Activated CD4-positive, alpha-beta T cell treated with anti-CD3 and anti-CD28 coated beads, Interleukin-2, amount 50 U/mL, for 24 hours (primary cell): ENCODE measurements at regions not wholly inside any gene's neighbourhood (a gene's known extent, or its start where the extent isn't known, plus 50 kb on each side); places are given as distances from the start of the nearest gene placed in this dataset.

ENCODE experiments used
- DNase-seq, 2 donors: peaks; one replicate each; pipeline ENCODE4 v3.0.0-alpha.2; 2020; ENCODE audit warnings: low read depth in 1 of 2, low spot score in 1 of 2

GRCh38 chr5:109533751-109534272 is 124.0 kb upstream of the PJA2 start:
- DNase-seq = no peak

- DNase-seq = no peak
Observed at GRCh38 chr5:109532773-109533364, 123.1 kb upstream of the PJA2 start.

GRCh38 chr5:109531262-109531661 is 121.5 kb upstream of the PJA2 start:
- no peak for DNase-seq

GRCh38 chr5:109529987-109530386 is 120.2 kb upstream of the PJA2 start:
- DNase-seq = no peak

DNA sequence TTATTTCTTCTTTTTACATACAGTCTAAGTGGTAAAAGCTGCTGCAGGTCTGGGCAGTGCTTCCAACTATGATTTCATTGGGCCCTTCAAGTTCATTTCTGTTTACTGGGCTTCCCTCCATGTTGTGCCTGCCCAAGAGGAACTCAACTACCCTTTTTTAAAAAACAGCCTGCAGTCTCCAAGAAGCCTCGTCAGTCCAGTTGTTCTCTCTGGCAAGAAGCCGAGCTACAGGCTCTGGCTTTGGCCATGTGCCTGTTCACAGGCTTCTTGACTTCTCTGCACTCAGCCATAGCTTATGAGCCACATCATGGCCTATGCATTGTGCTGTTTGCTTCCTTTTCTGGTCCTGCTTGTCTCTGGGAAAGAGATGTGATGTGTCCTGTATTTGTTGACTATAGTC is 119.7 kb upstream of the PJA2 start:
- no peak for DNase-seq

DNA sequence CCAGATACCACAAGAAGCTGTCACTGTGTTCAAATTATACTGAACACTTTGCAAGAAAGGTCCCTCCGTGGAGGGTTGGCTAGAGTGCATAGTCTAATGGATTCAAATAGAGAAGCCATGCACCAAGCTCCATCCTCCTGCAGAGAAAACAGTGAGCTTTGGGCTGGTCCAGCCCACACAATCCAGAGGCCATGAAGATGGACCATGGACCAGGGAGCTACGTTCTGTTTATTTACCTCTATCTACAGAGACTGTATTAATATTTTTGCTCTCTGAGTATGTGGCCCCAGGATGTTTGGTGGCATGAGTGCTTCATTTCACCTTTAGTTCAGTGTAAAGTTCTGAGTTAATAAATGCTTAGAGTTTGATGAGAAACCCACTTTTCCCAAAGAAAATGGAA is 114.8 kb upstream of the PJA2 start:
- no peak for DNase-seq

DNA sequence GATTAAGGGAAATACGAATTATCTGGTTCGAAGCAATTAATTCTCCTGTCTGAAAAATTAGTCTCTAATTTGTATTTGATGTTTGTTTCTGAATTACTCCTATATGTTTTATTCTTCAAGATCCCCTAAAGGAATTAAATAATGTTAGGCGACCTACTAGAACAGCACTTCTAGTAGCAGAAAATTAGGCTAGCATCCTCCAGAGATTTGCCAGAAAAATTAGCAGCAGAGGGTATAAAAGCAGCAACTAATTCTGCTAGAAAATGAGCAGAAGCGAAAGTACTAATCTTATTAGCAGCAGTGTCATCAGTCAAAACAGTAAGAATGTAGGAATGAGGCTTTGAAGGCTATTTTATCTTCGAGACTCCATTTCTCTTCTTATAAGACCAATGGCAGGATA is 114.3 kb upstream of the PJA2 start:
- DNase-seq = no peak

DNA sequence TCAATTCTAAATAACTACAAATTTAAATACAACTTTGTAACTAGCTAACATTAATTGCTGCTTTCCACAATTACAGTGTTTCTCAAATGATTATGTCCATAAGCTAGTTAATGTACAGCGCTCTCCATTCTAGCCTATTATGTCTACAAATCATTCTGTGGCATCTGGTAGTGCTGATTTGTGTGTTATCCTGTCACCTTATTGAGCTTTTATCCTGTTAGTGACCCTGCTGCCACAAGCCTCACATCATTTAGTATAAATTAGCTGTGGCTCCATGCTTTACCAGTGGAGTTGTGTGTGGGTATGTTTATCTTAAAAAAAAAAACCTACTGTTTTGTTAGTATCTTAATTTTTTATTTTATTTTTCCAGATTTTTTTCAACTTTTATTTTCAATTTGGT is 112.6 kb upstream of the PJA2 start:
- no peak for DNase-seq

DNA sequence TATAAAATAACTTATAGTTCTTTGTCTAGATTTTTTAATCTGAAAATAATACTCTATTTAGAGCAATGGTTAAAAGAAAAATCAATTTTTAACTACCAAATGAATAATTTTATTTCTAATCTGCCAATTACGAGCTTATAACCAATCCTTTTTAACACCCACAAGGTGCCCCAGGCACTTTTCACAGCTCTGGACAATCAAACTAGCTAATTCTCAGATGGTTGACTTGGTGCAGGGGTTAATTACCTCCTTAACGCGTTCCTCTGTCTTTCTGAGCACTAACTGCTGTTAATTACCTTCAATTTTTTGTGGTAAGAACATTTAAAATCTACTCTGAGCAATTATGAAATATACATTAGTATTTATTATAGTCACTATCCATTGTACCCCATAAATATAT is 109.6 kb upstream of the PJA2 start:
- DNase-seq = no peak

- no peak for DNase-seq
Observed at GRCh38 chr5:109516390-109516789, 106.6 kb upstream of the PJA2 start.

- no peak for DNase-seq
Observed at GRCh38 chr5:109511980-109512734, 102.4 kb upstream of the PJA2 start.

DNA sequence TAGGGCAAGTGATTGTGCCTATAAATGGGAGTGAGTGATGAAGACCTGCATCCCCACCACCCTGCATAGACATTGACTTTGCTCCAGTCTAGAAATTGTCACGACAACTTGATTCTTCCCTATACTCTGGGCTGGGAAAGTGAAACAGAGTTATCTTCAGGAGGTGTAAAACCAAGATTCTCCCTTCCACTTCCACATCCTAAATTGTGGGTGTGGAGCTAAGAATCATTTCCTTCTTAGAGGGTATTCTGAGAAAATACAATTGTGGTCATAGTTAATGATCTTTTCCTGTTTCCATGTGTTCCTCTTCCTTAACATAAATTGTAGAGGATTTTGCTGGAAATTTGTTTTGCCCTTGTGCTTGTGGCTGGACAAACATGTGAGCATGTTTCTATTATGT is 96.8 kb upstream of the PJA2 start:
- DNase-seq = no peak

- no peak for DNase-seq
Observed at GRCh38 chr5:109496112-109496511, 86.3 kb upstream of the PJA2 start.

GRCh38 chr5:109487753-109488420 is 78.1 kb upstream of the PJA2 start:
- DNase-seq = no peak

DNA sequence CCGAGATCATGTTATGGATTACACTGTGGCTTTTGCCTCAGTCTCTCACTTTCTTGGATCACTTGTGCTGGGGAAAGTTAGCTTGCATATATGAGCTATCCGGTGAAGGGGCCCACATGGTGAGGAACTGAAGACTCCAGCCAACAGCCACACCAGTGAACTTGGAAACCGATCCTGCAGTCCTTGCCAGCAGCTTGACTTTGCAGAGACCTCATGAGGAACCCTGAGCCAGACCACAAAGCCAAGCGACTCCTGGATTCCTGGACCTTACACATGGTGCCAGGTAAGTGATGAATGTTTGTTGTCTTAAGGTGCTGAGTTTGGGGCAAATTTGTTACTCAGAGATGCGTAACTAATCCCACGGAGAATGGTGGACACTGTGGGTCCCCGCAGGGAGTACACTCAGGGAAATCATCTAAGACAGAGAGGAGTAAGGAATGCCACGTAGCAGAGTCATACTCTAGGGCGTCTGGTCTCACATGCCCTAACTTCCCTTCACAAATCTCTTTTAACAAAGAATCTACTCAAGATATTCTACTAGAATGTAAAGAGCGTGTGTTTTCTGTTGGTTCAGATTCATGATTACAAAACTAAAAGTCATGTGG is 76.5 kb upstream of the PJA2 start:
- no peak for DNase-seq

DNA sequence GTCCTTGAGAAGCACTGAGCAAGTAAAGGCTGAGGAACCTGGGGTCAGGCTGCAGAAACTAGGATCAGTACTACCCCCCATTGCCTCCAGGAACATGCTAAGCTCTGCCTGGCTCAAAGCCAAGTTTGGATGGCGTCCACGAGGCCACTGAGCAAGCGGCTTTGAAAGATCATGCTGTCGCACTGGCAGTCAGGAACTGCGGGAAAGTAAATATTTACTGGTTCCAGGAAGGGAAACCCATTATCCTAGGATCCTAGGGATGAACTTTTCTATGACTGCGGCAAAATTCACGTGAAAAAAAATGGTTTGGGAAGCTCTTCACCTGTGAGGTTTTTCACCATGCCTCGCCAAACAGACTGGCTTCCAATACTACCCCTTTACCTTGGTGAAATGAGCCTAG is 75.3 kb upstream of the PJA2 start:
- no peak for DNase-seq

GRCh38 chr5:109484597-109484996 is 74.8 kb upstream of the PJA2 start:
- no peak for DNase-seq

DNA sequence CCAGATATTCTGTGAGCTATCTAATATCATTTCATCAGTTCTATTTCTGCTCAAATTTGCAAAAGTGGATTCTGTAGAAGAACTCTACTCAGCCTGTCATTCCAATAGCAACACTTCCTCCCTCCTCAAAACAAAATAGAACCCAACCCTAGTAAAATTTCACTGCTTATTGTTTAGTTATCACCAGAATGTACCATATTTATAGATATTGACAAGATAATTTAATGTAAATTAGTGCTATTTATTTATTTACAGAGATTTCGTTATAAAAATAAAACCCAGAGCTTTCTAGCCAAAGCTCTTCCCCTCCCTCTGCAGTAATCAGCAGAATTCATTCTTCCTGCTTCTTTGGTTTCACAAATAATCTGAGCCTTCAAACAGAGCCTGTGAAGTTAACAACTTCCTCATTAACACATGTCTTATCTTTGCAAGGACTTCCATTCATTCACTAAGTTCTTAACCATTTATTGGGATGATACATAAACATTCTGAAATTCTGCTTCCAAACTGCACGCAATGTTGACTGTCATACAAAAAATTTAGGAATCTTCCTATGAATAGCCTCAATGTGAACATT is 73.7 kb upstream of the PJA2 start:
- no peak for DNase-seq

- no peak for DNase-seq
Observed at GRCh38 chr5:109482748-109483147, 73.0 kb upstream of the PJA2 start.

DNA sequence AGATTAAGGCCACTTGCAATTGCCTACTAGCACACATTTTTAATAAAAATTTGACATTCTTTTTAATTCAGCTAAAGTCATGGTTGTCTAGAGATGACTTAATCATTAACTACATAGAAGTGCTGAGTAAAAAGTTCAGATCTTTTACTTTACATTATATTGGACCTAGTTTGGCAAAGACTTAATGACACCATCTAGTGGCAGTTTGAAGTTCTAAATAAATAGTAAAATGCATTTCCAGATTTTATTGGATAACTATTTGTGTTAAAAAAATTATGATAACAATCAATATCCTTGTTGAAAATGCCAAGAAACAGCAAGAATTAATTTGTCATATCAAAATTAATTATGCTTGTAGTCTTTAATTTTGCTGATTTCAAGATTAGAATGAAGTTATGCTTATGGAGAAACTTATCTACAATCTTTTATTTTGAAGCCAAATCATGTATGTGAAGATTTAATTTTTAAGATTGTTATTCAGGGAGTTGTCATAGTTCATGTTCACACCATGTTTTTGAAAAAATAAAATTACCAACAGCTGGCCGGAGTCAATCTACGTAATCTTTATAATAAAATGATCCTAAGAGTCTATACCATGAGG is 69.6 kb upstream of the PJA2 start:
- DNase-seq = no peak

DNA sequence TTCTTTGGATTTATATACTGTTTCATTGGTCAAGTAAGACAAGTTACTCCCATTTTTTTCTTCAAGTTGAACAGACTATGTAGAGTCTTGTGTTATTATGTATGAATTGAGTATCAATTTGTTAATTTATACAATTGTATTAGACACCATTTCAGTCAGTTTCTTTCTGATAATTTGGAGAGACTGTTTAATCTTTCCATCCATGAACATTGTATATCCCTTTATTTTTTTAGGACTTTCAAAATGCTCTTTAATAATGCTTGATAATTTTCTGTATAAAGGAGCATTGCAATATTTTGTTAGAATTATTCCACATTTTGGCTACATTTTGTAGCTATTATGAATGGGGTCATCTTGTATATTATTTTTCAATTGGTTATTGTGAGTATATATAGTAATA is 69.1 kb upstream of the PJA2 start:
- DNase-seq = no peak
